K562 (cell line): ENCODE measurements at regions not wholly inside any gene's neighbourhood (a gene's known extent, or its start where the extent isn't known, plus 50 kb on each side); places are given as distances from the start of the nearest gene placed in this dataset.
A peak's percentile ranks its signal among the peaks of the same experiment; 100 is the strongest.

Experiments used
- ATAC-seq: fragments of 200-7000 bp; cut with Tn5 transposase; 3 replicates; pipeline ENCODE4 v1.9.1; 2020; ENCODE audit warnings: moderate library complexity
- BruUV-seq: library from RNA; stranded (reverse); fragments of 400-500 nt; replicated peaks from 2 replicates; lab custom pipeline; 2021; lab: Mats Ljungman, UMichigan
- CTCF ChIA-PET: fragments of 300-600 bp; formaldehyde crosslinking; extraction: SDS; loops from one replicate; lab custom pipeline; 2021; ENCODE audit warnings: low intra/inter-chr PET ratio; lab: Yijun Ruan, JAX
- POLR2A ChIA-PET: fragments of 300-600, 350-650 bp; sonication (Branson Sonifier 250); formaldehyde crosslinking; extraction: SDS; loops from one replicate; lab custom pipeline; 2021; ENCODE audit warnings: antibody characterized with exemption, inconsistent platforms; lab: Yijun Ruan, JAX
- DNase-seq, 4 experiments: peaks; one replicate each; pipeline versions ENCODE4 v3.0.0 to v3.0.0-alpha.2; 2011 to 2018; ENCODE audit warnings: low spot score in 3 of 4, mixed read lengths in 3 of 4; ENCODE audit errors: extremely low read depth in 1 of 4
- FAIRE-seq: peaks from 2 replicates; lab custom pipeline; 2011; peaks lifted over from hg19 to GRCh38; lab: Jason Lieb, UNC
- H2AFZ ChIP-seq: 2 replicates; pipeline ENCODE4 v1.6.0; 2011; ENCODE audit warnings: low read depth, low read length, control low read depth, inconsistent platforms
- H3K27ac ChIP-seq: fragments of 200-600 bp; 3 replicates; pipeline ENCODE4 v1.8.0; 2011; ENCODE audit warnings: low read depth, mild to moderate bottlenecking, control low read depth, inconsistent platforms, low read length, moderate library complexity, mixed read lengths; ENCODE audit errors: extremely low read depth
- H3K27me3 ChIP-seq, 2 experiments: fragments of 300-600 bp in 1 of 2; 2 replicates in 1 of 2; 3 replicates in 1 of 2; pipeline versions ENCODE4 v1.6.0 to v1.8.0; 2011; ENCODE audit warnings: inconsistent platforms in 2 of 2, low read length in 2 of 2, mild to moderate bottlenecking in 1 of 2, mixed read lengths in 1 of 2, moderate library complexity in 1 of 2; ENCODE audit not compliant: control insufficient read depth in 2 of 2, insufficient read depth in 2 of 2
- H3K36me3 ChIP-seq: fragments of 300-600 bp; 3 replicates; pipeline ENCODE4 v1.8.0; 2011; ENCODE audit warnings: mild to moderate bottlenecking, low read length, inconsistent platforms; ENCODE audit not compliant: control insufficient read depth, insufficient read depth
- H3K4me1 ChIP-seq, 2 experiments: fragments of 200-600 bp in 1 of 2; replicated peaks in 1 of 2; 2 replicates in 1 of 2; 3 replicates in 1 of 2; pipeline versions ENCODE4 v1.5.1 to v1.8.0; 2011; ENCODE audit warnings: inconsistent platforms in 2 of 2, low read length in 2 of 2, mild to moderate bottlenecking in 1 of 2, mixed read lengths in 1 of 2, moderate library complexity in 1 of 2; ENCODE audit not compliant: control insufficient read depth in 2 of 2, insufficient read depth in 2 of 2
- H3K4me2 ChIP-seq: 2 replicates; pipeline ENCODE4 v1.6.1; 2011; ENCODE audit warnings: low read length, control low read depth, inconsistent platforms, mixed read lengths; ENCODE audit not compliant: insufficient read depth
- H3K4me3 ChIP-seq: fragments of 200-600 bp; sonication (generic), shearing (Covaris generic); 2 replicates; pipeline ENCODE4 v1.5.1; 2016; ENCODE audit warnings: control low read depth, inconsistent platforms
- H3K79me2 ChIP-seq: fragments of 200-600 bp; 3 replicates; pipeline ENCODE4 v1.8.0; 2011; ENCODE audit warnings: low read length, inconsistent platforms; ENCODE audit not compliant: control insufficient read depth, insufficient read depth
- H3K9ac ChIP-seq, 2 experiments: 2 replicates each; pipeline versions ENCODE4 v1.6.0 to v1.6.1; 2011; ENCODE audit warnings: low read depth in 2 of 2, low read length in 2 of 2, control low read depth in 1 of 2, inconsistent platforms in 1 of 2, mild to moderate bottlenecking in 1 of 2, mixed read lengths in 1 of 2; ENCODE audit not compliant: insufficient read depth in 1 of 2
- H3K9me1 ChIP-seq: one replicate; pipeline ENCODE4 v1.6.0; 2011; ENCODE audit warnings: inconsistent platforms, mild to moderate bottlenecking, low read length, moderate library complexity; ENCODE audit not compliant: control insufficient read depth, insufficient read depth
- H3K9me3 ChIP-seq: replicated peaks from 2 replicates; pipeline ENCODE4 v1.5.1; 2011; ENCODE audit warnings: low read depth, low read length, inconsistent platforms; ENCODE audit not compliant: control insufficient read depth, insufficient read depth
- H4K20me1 ChIP-seq: replicated peaks from 2 replicates; pipeline ENCODE4 v1.6.1; 2011; ENCODE audit warnings: low read length, inconsistent platforms, mixed read lengths; ENCODE audit not compliant: control insufficient read depth, insufficient read depth
- CBFA2T3 ChIP-seq: fragments of 450-650 bp; IDR thresholded peaks from 2 replicates; pipeline ENCODE4 v1.6.1; 2017
- CEBPB ChIP-seq: fragments of 450-650 bp; IDR thresholded peaks from 2 replicates; pipeline ENCODE4 v1.6.1; 2016; ENCODE audit warnings: missing genetic modification characterization, missing compliant biosample characterization
- GTF2B ChIP-seq: IDR thresholded peaks from 2 replicates; pipeline ENCODE4 v1.6.1; 2011; ENCODE audit not compliant: insufficient read length; ENCODE audit errors: extremely low read depth
- HDAC6 ChIP-seq: IDR thresholded peaks from 2 replicates; pipeline ENCODE4 v1.6.1; 2012; ENCODE audit warnings: low read depth, mild to moderate bottlenecking, control low read depth, inconsistent platforms, low read length, moderate library complexity
- KDM1A ChIP-seq, 2 experiments: fragments of 450-650 bp; IDR thresholded peaks; 2 replicates each; pipeline ENCODE4 v1.6.1; 2016; ENCODE audit warnings: mild to moderate bottlenecking in 2 of 2
- PRMT5 ChIP-seq: sonication (generic); formaldehyde crosslinking; IDR thresholded peaks from 2 replicates; pipeline ENCODE4 v1.5.0; 2020; ENCODE audit warnings: missing genetic modification reagents
- RBM25 ChIP-seq: fragments of 200-400 bp; formaldehyde crosslinking; IDR thresholded peaks from 2 replicates; pipeline ENCODE4 v1.6.1; 2018; ENCODE audit warnings: low read length, low read depth, moderate library complexity; ENCODE audit not compliant: severe bottlenecking
- TAF9B ChIP-seq: fragments of 450-650 bp; IDR thresholded peaks from 2 replicates; pipeline ENCODE4 v1.6.1; 2018; ENCODE audit warnings: mild to moderate bottlenecking; ENCODE audit not compliant: partially characterized antibody
- WGBS: fragments of 100-300 bp; shearing (Covaris generic); methylation state at CpG from one replicate; pipeline ENCODE4 v1.1.6; 2016; ENCODE audit warnings: low coverage, mixed read lengths; ENCODE audit not compliant: insufficient coverage; ENCODE audit errors: missing lambda C conversion rate; 5-methylcytosine and 5-hydroxymethylcytosine counted together
- in situ Hi-C: fragments of 300-500 bp; cut with MboI; formaldehyde crosslinking; loops from 4 replicates; pipeline ENCODE4 v1.15.0; 2018; ENCODE audit warnings: inconsistent platforms, mixed read lengths
- intact Hi-C: fragments of 100-400 bp; cut with micrococcal nuclease; formaldehyde crosslinking; loops from 2 replicates; pipeline ENCODE4 v1.14.2; 2022

- Histone ChIP-seq H2AFZ (no peak overlapping the region), H3K36me3 (no peaks in the 10 kb centered on the region), H3K4me3 (no peak overlapping the region), H3K27ac (no peak overlapping the region), H3K4me1 (peaks cover 4 to 23% of the 10 kb centered on the region in 2 experiments; a peak in 4 of 5 replicates), H3K9me1 (no peaks in the 10 kb centered on the region), H3K4me2 (no peak overlapping the region)
- DNase-seq = no peak
- intact Hi-C loops (loop anchor here (10.0 kb wide), 2 partner anchors 396 to 566 kb away; no protein-coding TSS in a partner anchor), in situ Hi-C loops (no loop called here)
- BruUV-seq = no TSS peak
- CTCF ChIA-PET = no interaction called here
- POLR2A ChIA-PET = no interaction called here
- no peak for TF ChIP-seq PRMT5 (CRISPR knock-in tag)
- peak; percentile 60 to 68; a peak in 3 of 4 replicates for TF ChIP-seq KDM1A (IDR thresholded peaks at IDR 0.05)
- no peak for TF ChIP-seq TAF9B
- no peak for TF ChIP-seq RBM25
- TF ChIP-seq GTF2B = no peak
- TF ChIP-seq HDAC6 = no peak
- TF ChIP-seq CBFA2T3 = peak; percentile 25; the same call in 1 of the 2 replicates
- TF ChIP-seq CEBPB (tag) = no peak
- TF ChIP-seq, all 486 proteins: peak for 2
- FAIRE-seq (no peak), ATAC-seq (no peak)
- no peak overlapping the region for H3K9ac ChIP-seq
- no peaks in the 10 kb centered on the region for H3K9me3 ChIP-seq
- H3K79me2 ChIP-seq = no peaks in the 10 kb centered on the region
- 54% methylated on average over 5 of the region's 5 CpGs for WGBS
- H3K27me3 ChIP-seq = no peaks in the 10 kb centered on the region
- no peaks in the 10 kb centered on the region for H4K20me1 ChIP-seq
Measured at GRCh38 chr12:92008345-92008744, 137.3 kb downstream of the BTG1 start.
